AG09309 (cell line): ENCODE measurements at regions not wholly inside any gene's neighbourhood (a gene's known extent, or its start where the extent isn't known, plus 50 kb on each side); places are given as distances from the start of the nearest gene placed in this dataset.
"Not testable (repeated sequence)": the region's sequence is repeated elsewhere in the genome, so short reads cannot be mapped to it uniquely, and the experiment has no call there.

ENCODE experiments used
- DNase-seq: peaks from one replicate; pipeline ENCODE4 v3.0.0-alpha.2; 2010; ENCODE audit warnings: low read depth
- H3K4me3 ChIP-seq: 2 replicates; pipeline ENCODE4 v1.5.1; 2011; ENCODE audit warnings: mild to moderate bottlenecking, low read depth, low read length, moderate library complexity; ENCODE audit not compliant: control insufficient read depth
- CTCF ChIP-seq: IDR thresholded peaks from 2 replicates; pipeline ENCODE4 v1.5.1; 2011; ENCODE audit warnings: mild to moderate bottlenecking, low read depth, low read length, inconsistent platforms; ENCODE audit not compliant: insufficient read depth, control insufficient read depth; ENCODE audit errors: missing control alignments

GRCh38 chr9:65404232-65405006, 119.4 kb upstream of the FOXD4L5 start:
- TF ChIP-seq CTCF, result no peak
- H3K4me3 ChIP-seq, result no peak overlapping the region
- DNase-seq, result no peak

- no peak overlapping the region for H3K4me3 ChIP-seq
- no peak for TF ChIP-seq CTCF
- DNase-seq, result no peak
Measured at GRCh38 chr9:65403721-65404120, 118.7 kb upstream of the FOXD4L5 start.

GRCh38 chr9:65403072-65403471, 118.1 kb upstream of the FOXD4L5 start:
- not testable (repeated sequence) for DNase-seq, H3K4me3 ChIP-seq

- H3K4me3 ChIP-seq, DNase-seq: not testable (repeated sequence)
Measured at GRCh38 chr9:65402206-65402870, 117.3 kb upstream of the FOXD4L5 start.

GRCh38 chr9:65401456-65402045, 116.5 kb upstream of the FOXD4L5 start:
- H3K4me3 ChIP-seq, DNase-seq: not testable (repeated sequence)

GRCh38 chr9:65400886-65401285, 115.9 kb upstream of the FOXD4L5 start:
- DNase-seq, result no peak
- no peak overlapping the region for H3K4me3 ChIP-seq
- TF ChIP-seq CTCF, result no peak

- DNase-seq, H3K4me3 ChIP-seq: not testable (repeated sequence)
Measured at GRCh38 chr9:65397763-65398719, 113.0 kb upstream of the FOXD4L5 start.

- DNase-seq, H3K4me3 ChIP-seq: not testable (repeated sequence)
Measured at GRCh38 chr9:65397226-65397625, 112.2 kb upstream of the FOXD4L5 start.

- not testable (repeated sequence) for H3K4me3 ChIP-seq, DNase-seq
Measured at GRCh38 chr9:65396601-65397000, 111.6 kb upstream of the FOXD4L5 start.

GRCh38 chr9:65395789-65396188, 110.8 kb upstream of the FOXD4L5 start:
- not testable (repeated sequence) for H3K4me3 ChIP-seq, DNase-seq

GRCh38 chr9:65395121-65395520, 110.1 kb upstream of the FOXD4L5 start:
- DNase-seq, H3K4me3 ChIP-seq: not testable (repeated sequence)

GRCh38 chr9:65393111-65393810, 108.3 kb upstream of the FOXD4L5 start:
- not testable (repeated sequence) for H3K4me3 ChIP-seq, DNase-seq

GRCh38 chr9:65392611-65393010, 107.6 kb upstream of the FOXD4L5 start:
- not testable (repeated sequence) for H3K4me3 ChIP-seq, DNase-seq

- H3K4me3 ChIP-seq, DNase-seq: not testable (repeated sequence)
Measured at GRCh38 chr9:65389710-65390109, 104.7 kb upstream of the FOXD4L5 start.
